Tibial nerve (tissue), 4 donors: ENCODE measurements at regions not wholly inside any gene's neighbourhood (a gene's known extent, or its start where the extent isn't known, plus 50 kb on each side); places are given as distances from the start of the nearest gene placed in this dataset.

Experiments
- EP300 ChIP-seq, 2 donors: sonication (generic); formaldehyde crosslinking; IDR thresholded peaks; one replicate each; pipeline ENCODE4 v1.6.1; 2017; ENCODE audit warnings: antibody characterized with exemption in 2 of 2, mild to moderate bottlenecking in 1 of 2
- POLR2A ChIP-seq, 2 donors: fragments of 450-650 bp; IDR thresholded peaks; one replicate each; pipeline ENCODE4 v1.6.1; 2017; ENCODE audit warnings: antibody characterized with exemption in 2 of 2, mild to moderate bottlenecking in 2 of 2, moderate library complexity in 2 of 2
- TF ChIP-seq, protein P1 (sequence below), 5 experiments: fragments of 200-600 bp in 3 of 5; fragments of 450-650 bp in 2 of 5; sonication (generic) in 3 of 5; IDR thresholded peaks; one replicate each; pipeline ENCODE4 v1.5.1; 2016 to 2019; ENCODE audit warnings: antibody characterized with exemption in 5 of 5, mild to moderate bottlenecking in 3 of 5, moderate library complexity in 2 of 5

DNA sequence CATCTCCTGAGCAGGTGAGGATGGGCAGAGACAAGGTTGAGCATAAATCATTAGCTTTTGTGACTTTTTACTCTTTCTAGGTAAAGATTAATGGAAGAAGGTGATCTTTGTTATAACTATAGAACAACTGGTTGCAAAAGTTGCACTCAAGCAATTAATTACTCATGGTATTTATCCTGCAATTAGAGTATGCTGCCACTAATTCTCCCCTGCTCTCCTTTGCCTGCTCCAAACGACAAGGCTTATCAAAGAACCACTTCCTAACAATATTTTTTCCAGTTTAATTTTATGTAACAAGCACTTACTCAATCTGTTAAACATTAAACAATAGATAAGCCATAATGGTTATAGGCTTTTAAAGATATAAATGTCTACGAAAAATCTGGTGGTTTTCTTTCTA, 189.9 kb upstream of the PELI2 start:
- no peak for TF ChIP-seq POLR2A (IDR thresholded peaks at IDR 0.05)
- TF ChIP-seq, protein P1, sequence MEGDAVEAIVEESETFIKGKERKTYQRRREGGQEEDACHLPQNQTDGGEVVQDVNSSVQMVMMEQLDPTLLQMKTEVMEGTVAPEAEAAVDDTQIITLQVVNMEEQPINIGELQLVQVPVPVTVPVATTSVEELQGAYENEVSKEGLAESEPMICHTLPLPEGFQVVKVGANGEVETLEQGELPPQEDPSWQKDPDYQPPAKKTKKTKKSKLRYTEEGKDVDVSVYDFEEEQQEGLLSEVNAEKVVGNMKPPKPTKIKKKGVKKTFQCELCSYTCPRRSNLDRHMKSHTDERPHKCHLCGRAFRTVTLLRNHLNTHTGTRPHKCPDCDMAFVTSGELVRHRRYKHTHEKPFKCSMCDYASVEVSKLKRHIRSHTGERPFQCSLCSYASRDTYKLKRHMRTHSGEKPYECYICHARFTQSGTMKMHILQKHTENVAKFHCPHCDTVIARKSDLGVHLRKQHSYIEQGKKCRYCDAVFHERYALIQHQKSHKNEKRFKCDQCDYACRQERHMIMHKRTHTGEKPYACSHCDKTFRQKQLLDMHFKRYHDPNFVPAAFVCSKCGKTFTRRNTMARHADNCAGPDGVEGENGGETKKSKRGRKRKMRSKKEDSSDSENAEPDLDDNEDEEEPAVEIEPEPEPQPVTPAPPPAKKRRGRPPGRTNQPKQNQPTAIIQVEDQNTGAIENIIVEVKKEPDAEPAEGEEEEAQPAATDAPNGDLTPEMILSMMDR (IDR thresholded peaks at IDR 0.05): no peak
- no peak for TF ChIP-seq EP300 (IDR thresholded peaks at IDR 0.05)
